ENCODE measurements at regions not wholly inside any gene's neighbourhood (a gene's known extent, or its start where the extent isn't known, plus 50 kb on each side); places are given as distances from the start of the nearest gene placed in this dataset.

DNA sequence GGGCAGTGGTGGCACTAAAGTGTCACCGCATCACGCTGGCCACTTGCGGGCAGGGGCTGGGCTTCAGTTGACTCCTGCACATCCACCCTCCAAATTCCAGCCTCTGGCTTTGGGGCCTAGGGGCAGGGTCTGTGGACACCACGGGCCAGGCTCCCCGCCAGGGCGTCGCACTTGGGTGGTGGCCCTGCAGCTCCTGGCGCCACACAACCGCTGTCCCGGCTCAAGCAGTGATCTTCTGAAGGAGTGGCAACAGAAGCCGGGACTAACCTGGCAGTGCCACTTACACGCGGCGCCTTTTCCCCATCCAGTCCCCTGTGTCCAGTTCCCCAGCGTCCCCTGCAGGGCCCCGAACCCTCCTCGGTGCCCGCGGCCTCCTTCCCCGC, 134.3 kb upstream of the ZNF92 start:
- H3K27ac ChIP-seq (ENCODE audit: low read depth, low read length, poor library complexity, severe bottlenecking) = no peak overlapping the region
- H3K9me2 ChIP-seq (ENCODE audit: low read depth, low read length) = no peaks in the 10 kb centered on the region
- no peaks in the 10 kb centered on the region for H4K20me1 ChIP-seq (ENCODE audit: insufficient read depth, low read length)
- TF ChIP-seq EZH2 (IDR thresholded peaks at IDR 0.05; ENCODE audit: borderline replicate concordance, low read length) = no peak
- TF ChIP-seq, protein P1, sequence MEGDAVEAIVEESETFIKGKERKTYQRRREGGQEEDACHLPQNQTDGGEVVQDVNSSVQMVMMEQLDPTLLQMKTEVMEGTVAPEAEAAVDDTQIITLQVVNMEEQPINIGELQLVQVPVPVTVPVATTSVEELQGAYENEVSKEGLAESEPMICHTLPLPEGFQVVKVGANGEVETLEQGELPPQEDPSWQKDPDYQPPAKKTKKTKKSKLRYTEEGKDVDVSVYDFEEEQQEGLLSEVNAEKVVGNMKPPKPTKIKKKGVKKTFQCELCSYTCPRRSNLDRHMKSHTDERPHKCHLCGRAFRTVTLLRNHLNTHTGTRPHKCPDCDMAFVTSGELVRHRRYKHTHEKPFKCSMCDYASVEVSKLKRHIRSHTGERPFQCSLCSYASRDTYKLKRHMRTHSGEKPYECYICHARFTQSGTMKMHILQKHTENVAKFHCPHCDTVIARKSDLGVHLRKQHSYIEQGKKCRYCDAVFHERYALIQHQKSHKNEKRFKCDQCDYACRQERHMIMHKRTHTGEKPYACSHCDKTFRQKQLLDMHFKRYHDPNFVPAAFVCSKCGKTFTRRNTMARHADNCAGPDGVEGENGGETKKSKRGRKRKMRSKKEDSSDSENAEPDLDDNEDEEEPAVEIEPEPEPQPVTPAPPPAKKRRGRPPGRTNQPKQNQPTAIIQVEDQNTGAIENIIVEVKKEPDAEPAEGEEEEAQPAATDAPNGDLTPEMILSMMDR (IDR thresholded peaks at IDR 0.05; ENCODE audit: low read length) = no peak
- H3K36me3 ChIP-seq (ENCODE audit: insufficient read depth, low read length) = no peaks in the 10 kb centered on the region
- H3K4me3 ChIP-seq (ENCODE audit: low read depth, low read length, poor library complexity, severe bottlenecking) = no peak overlapping the region
- no peak overlapping the region for H3K9ac ChIP-seq (ENCODE audit: low read length)
- H3K79me2 ChIP-seq (ENCODE audit: insufficient read depth, low read length) = no peaks in the 10 kb centered on the region
- no peaks in the 10 kb centered on the region for H3F3A ChIP-seq (ENCODE audit: insufficient read depth, low read length)
- H3K9me3 ChIP-seq (ENCODE audit: low read length) = no peaks in the 10 kb centered on the region
- H3K4me1 ChIP-seq (ENCODE audit: insufficient read depth, low read length, severe bottlenecking) = no peaks in the 10 kb centered on the region
- no peak overlapping the region for H2AFZ ChIP-seq (ENCODE audit: low read length)
- peaks cover 7% of the 10 kb centered on the region; the same call in 1 of the 2 replicates for H3K27me3 ChIP-seq (ENCODE audit: insufficient read depth, low read length)
- H3K4me2 ChIP-seq (ENCODE audit: low read length) = no peak overlapping the region

DNA sequence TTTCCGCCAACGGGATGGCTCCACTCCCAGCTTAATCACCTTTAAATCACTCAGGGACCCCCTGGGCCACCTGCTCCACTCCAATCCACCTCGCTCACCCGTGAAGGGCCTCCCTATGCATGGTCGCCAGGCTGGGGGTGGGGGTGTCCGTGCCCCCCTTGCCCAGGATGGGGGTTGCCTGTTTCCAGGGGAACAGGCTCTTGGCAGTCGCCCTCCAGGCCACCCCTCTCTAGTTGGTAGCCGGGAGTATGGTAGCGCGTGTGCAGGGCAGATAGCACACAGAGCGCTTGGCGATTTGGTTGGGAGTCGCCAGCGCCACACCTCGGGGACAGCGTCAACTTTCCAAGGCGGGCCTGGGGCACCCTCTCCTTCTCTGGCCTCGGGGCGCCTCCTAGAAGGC, 134.9 kb upstream of the ZNF92 start:
- Histone ChIP-seq H2AFZ (ENCODE audit: low read length) (no peak overlapping the region), H3K27me3 (ENCODE audit: insufficient read depth, low read length) (peaks cover 7% of the 10 kb centered on the region; the same call in 1 of the 2 replicates), H3K36me3 (ENCODE audit: insufficient read depth, low read length) (no peaks in the 10 kb centered on the region), H3K9ac (ENCODE audit: low read length) (no peak overlapping the region), H3F3A (ENCODE audit: insufficient read depth, low read length) (no peaks in the 10 kb centered on the region), H3K9me2 (ENCODE audit: low read depth, low read length) (no peaks in the 10 kb centered on the region), H3K79me2 (ENCODE audit: insufficient read depth, low read length) (no peaks in the 10 kb centered on the region), H3K9me3 (ENCODE audit: low read length) (no peaks in the 10 kb centered on the region), H3K4me2 (ENCODE audit: low read length) (no peak overlapping the region), H3K4me3 (ENCODE audit: low read depth, low read length, poor library complexity, severe bottlenecking) (no peak overlapping the region), H3K27ac (ENCODE audit: low read depth, low read length, poor library complexity, severe bottlenecking) (no peak overlapping the region), H4K20me1 (ENCODE audit: insufficient read depth, low read length) (no peaks in the 10 kb centered on the region), H3K4me1 (ENCODE audit: insufficient read depth, low read length, severe bottlenecking) (no peaks in the 10 kb centered on the region)
- TF ChIP-seq, protein P1 (IDR thresholded peaks at IDR 0.05; ENCODE audit: low read length) = no peak
- TF ChIP-seq EZH2 (IDR thresholded peaks at IDR 0.05; ENCODE audit: borderline replicate concordance, low read length) = no peak

DNA sequence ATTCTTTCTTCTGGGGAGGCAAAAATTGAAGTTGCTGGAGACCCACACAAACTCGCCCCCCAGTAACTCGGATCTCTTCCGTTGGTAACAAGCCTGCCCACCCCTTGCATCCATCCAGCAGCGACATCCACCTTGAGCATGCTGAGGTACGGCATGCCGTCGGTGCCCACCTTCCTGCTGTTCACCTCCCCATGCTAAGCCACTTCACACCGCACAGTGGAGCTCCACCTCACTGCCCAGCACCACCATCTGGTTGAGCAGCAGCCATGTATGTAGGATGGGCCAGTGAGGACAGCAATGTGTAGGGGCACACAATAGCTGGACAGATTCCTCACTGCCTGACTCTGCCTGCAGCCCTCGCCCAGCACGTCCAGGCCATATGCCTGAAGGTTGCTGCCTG, 138.1 kb upstream of the ZNF92 start:
- Histone ChIP-seq H3K36me3 (ENCODE audit: insufficient read depth, low read length) (no peaks in the 10 kb centered on the region), H3K4me2 (ENCODE audit: low read length) (no peak overlapping the region), H3K9ac (ENCODE audit: low read length) (no peak overlapping the region), H3K27ac (ENCODE audit: low read depth, low read length, poor library complexity, severe bottlenecking) (no peak overlapping the region), H3K4me1 (ENCODE audit: insufficient read depth, low read length, severe bottlenecking) (no peaks in the 10 kb centered on the region), H4K20me1 (ENCODE audit: insufficient read depth, low read length) (no peaks in the 10 kb centered on the region), H3K9me2 (ENCODE audit: low read depth, low read length) (no peaks in the 10 kb centered on the region), H3K4me3 (ENCODE audit: low read depth, low read length, poor library complexity, severe bottlenecking) (no peak overlapping the region), H3K79me2 (ENCODE audit: insufficient read depth, low read length) (no peaks in the 10 kb centered on the region), H3K27me3 (ENCODE audit: insufficient read depth, low read length) (peaks cover 7% of the 10 kb centered on the region; the same call in 1 of the 2 replicates), H3F3A (ENCODE audit: insufficient read depth, low read length) (no peaks in the 10 kb centered on the region), H3K9me3 (ENCODE audit: low read length) (no peaks in the 10 kb centered on the region), H2AFZ (ENCODE audit: low read length) (no peak overlapping the region)
- no peak for TF ChIP-seq EZH2 (IDR thresholded peaks at IDR 0.05; ENCODE audit: borderline replicate concordance, low read length)
- TF ChIP-seq, protein P1 (IDR thresholded peaks at IDR 0.05; ENCODE audit: low read length) = no peak
